OCI-LY7 (cell line): ENCODE measurements at regions not wholly inside any gene's neighbourhood (a gene's known extent, or its start where the extent isn't known, plus 50 kb on each side); places are given as distances from the start of the nearest gene placed in this dataset.
"Not testable (repeated sequence)": the region's sequence is repeated elsewhere in the genome, so short reads cannot be mapped to it uniquely, and the experiment has no call there.

Experiments
- BruUV-seq: library from RNA; stranded (reverse); fragments of 400-500 nt; replicated peaks from 2 replicates; lab custom pipeline; 2021; lab: Mats Ljungman, UMichigan
- CTCF ChIA-PET: fragments of 300-600 bp; sonication (Branson Sonifier 250); formaldehyde crosslinking; loops from one replicate; lab custom pipeline; 2022; ENCODE audit warnings: antibody characterized with exemption; ENCODE audit not compliant: unreplicated experiment; lab: Charles Lee
- POLR2A ChIA-PET: fragments of 300-600 bp; sonication (Branson Sonifier 250); formaldehyde crosslinking; loops from one replicate; lab custom pipeline; 2022; ENCODE audit warnings: antibody characterized with exemption; lab: Charles Lee
- DNase-seq: peaks from one replicate; pipeline ENCODE4 v3.0.0-alpha.2; 2015; ENCODE audit warnings: low spot score
- H2AFZ ChIP-seq: fragments of 200-600 bp; sonication (generic), shearing (Covaris generic); 2 replicates; pipeline ENCODE4 v1.6.1; 2014; ENCODE audit warnings: mild to moderate bottlenecking, antibody characterized with exemption, low read length, moderate library complexity
- H3K27ac ChIP-seq: fragments of 200-600 bp; sonication (generic); 2 replicates; pipeline ENCODE4 v1.5.1; 2014; ENCODE audit warnings: mixed run types, low read depth, mild to moderate bottlenecking, moderate library complexity, low read length, inconsistent platforms; ENCODE audit not compliant: poor library complexity, severe bottlenecking
- H3K36me3 ChIP-seq: fragments of 200-600 bp; sonication (generic); 2 replicates; pipeline ENCODE4 v1.6.1; 2014; ENCODE audit warnings: mild to moderate bottlenecking, antibody characterized with exemption, low read length, moderate library complexity, mixed read lengths; ENCODE audit not compliant: insufficient read depth
- H3K4me1 ChIP-seq: fragments of 200-600 bp; sonication (generic); 2 replicates; pipeline ENCODE4 v1.5.1; 2014; ENCODE audit warnings: mild to moderate bottlenecking, low read length; ENCODE audit not compliant: insufficient read depth, poor library complexity, severe bottlenecking
- H3K4me2 ChIP-seq: fragments of 200-600 bp; sonication (generic); 2 replicates; pipeline ENCODE4 v1.6.1; 2014; ENCODE audit warnings: mild to moderate bottlenecking, low read length
- H3K4me3 ChIP-seq: fragments of 200-600 bp; sonication (generic); 2 replicates; pipeline ENCODE4 v1.5.1; 2014; ENCODE audit warnings: mild to moderate bottlenecking, low read depth, low read length; ENCODE audit not compliant: poor library complexity, severe bottlenecking
- H3K79me2 ChIP-seq: fragments of 200-600 bp; sonication (generic); 2 replicates; pipeline ENCODE4 v1.6.1; 2016; ENCODE audit warnings: low read depth, mild to moderate bottlenecking, low read length, moderate library complexity, mixed read lengths; ENCODE audit not compliant: insufficient read depth
- H3K9me2 ChIP-seq: fragments of 200-600 bp; sonication (generic); 2 replicates; pipeline ENCODE4 v1.6.1; 2016; ENCODE audit warnings: mild to moderate bottlenecking, low read length, mixed read lengths; ENCODE audit not compliant: insufficient read depth
- H3K9me3 ChIP-seq: fragments of 200-600 bp; sonication (generic); 2 replicates; pipeline ENCODE4 v1.6.1; 2014; ENCODE audit warnings: mild to moderate bottlenecking, mixed run types, low read length, mixed read lengths
- H4K20me1 ChIP-seq: fragments of 200-600 bp; sonication (generic); 2 replicates; pipeline ENCODE4 v1.6.1; 2014; ENCODE audit warnings: mild to moderate bottlenecking, antibody characterized with exemption, low read length, moderate library complexity, mixed read lengths; ENCODE audit not compliant: insufficient read depth
- EZH2phosphoT487 ChIP-seq: fragments of 200-600 bp; sonication (generic); IDR thresholded peaks from 2 replicates; pipeline ENCODE4 v1.6.1; 2018; ENCODE audit warnings: low read depth, borderline replicate concordance, mild to moderate bottlenecking, mixed run types, antibody characterized with exemption, low read length, moderate library complexity, mixed read lengths
- intact Hi-C: fragments of 100-400 bp; cut with micrococcal nuclease; formaldehyde crosslinking; loops from one replicate; pipeline ENCODE4 v1.10.0; 2022; ENCODE audit not compliant: unreplicated experiment
- TF ChIP-seq, protein P1 (sequence below): fragments of 200-600 bp; sonication (generic); conservative IDR thresholded peaks from 2 replicates; pipeline ENCODE4 v1.5.1; 2014; ENCODE audit warnings: mild to moderate bottlenecking, antibody characterized with exemption, low read length, moderate library complexity, mixed read lengths

DNA sequence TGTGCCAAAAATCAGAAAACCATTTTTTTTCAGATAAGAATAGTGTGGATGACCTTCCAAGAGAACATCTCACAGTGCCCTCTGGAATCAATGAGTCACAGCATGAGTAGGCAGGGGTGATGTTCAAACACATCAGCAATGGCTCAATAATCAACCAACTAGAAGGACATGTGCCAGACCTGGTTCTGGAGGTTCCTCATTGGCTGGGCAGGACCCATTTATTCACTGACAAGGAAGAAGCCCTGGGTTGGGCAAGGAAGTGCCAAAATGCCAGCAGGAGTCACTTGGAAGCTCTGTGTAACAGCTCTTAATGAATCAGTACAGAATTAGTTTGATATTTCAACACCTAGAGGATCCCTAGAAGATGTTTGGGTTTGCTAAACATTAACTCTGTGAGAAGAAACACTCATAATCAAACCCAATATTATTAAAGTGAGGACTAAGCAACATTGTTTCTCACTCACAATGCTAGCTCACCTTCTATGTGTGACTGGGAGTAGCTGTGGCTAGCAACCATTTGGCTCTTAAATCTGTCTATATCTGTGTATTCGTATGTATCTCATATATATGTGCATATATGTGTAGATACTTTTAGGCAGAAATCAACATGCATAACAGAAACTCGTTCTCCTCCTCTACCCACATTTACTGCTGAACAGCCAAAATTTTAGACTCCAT, 72.3 kb upstream of the APBB1IP start:
- H3K9me3 ChIP-seq, result peaks cover 7% of the 10 kb centered on the region; the same call in 1 of the 2 replicates
- H4K20me1 ChIP-seq, result no peaks in the 10 kb centered on the region
- no peak overlapping the region for H2AFZ ChIP-seq
- CTCF ChIA-PET, result no interaction called here
- no peak overlapping the region for H3K27ac ChIP-seq
- POLR2A ChIA-PET, result interaction anchor here (1.0 kb wide), 3 partner anchors 9 to 128 kb away, joined by 3 to 5 read pairs (median 3); no protein-coding TSS in a partner anchor
- intact Hi-C loops, result no loop called here
- H3K4me1 ChIP-seq, result peaks cover 15% of the 10 kb centered on the region
- no peaks in the 10 kb centered on the region for H3K9me2 ChIP-seq
- no peak for DNase-seq
- H3K4me3 ChIP-seq, result no peak overlapping the region
- H3K79me2 ChIP-seq, result no peaks in the 10 kb centered on the region
- no TSS peak for BruUV-seq
- peaks cover 6% of the 10 kb centered on the region; the same call in 1 of the 2 replicates for H3K36me3 ChIP-seq
- H3K4me2 ChIP-seq, result no peak overlapping the region
- TF ChIP-seq, protein P1, sequence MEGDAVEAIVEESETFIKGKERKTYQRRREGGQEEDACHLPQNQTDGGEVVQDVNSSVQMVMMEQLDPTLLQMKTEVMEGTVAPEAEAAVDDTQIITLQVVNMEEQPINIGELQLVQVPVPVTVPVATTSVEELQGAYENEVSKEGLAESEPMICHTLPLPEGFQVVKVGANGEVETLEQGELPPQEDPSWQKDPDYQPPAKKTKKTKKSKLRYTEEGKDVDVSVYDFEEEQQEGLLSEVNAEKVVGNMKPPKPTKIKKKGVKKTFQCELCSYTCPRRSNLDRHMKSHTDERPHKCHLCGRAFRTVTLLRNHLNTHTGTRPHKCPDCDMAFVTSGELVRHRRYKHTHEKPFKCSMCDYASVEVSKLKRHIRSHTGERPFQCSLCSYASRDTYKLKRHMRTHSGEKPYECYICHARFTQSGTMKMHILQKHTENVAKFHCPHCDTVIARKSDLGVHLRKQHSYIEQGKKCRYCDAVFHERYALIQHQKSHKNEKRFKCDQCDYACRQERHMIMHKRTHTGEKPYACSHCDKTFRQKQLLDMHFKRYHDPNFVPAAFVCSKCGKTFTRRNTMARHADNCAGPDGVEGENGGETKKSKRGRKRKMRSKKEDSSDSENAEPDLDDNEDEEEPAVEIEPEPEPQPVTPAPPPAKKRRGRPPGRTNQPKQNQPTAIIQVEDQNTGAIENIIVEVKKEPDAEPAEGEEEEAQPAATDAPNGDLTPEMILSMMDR, result no peak
- TF ChIP-seq EZH2phosphoT487, result no peak

DNA sequence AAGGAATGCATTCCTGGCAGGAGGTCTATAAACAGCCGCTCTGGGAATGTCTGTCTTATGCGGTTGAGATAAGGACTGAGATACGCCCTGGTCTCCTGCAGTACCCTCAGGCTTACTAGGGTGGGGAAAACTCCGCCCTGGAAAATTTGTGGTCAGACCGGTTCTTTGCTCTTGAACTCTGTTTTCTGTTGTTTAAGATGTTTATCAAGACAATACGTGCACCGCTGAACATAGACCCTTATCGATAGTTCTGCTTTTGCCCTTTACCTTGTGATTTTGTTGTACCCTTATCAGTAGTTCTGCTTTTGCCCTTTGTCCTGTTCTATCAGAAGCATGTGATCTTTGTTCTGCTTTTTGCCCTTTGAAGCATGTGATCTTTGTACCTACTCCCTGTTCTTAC, 71.1 kb upstream of the APBB1IP start:
- H3K4me2 ChIP-seq, DNase-seq, H2AFZ ChIP-seq, BruUV-seq, H3K79me2 ChIP-seq, H3K27ac ChIP-seq, H3K9me2 ChIP-seq, POLR2A ChIA-PET, H3K4me3 ChIP-seq, CTCF ChIA-PET, intact Hi-C loops, H3K36me3 ChIP-seq, H4K20me1 ChIP-seq: not testable (repeated sequence)
- Histone ChIP-seq H3K9me3 (peaks cover 11% of the 10 kb centered on the region; the same call in 1 of the 2 replicates), H3K4me1 (peaks cover 12% of the 10 kb centered on the region)

DNA sequence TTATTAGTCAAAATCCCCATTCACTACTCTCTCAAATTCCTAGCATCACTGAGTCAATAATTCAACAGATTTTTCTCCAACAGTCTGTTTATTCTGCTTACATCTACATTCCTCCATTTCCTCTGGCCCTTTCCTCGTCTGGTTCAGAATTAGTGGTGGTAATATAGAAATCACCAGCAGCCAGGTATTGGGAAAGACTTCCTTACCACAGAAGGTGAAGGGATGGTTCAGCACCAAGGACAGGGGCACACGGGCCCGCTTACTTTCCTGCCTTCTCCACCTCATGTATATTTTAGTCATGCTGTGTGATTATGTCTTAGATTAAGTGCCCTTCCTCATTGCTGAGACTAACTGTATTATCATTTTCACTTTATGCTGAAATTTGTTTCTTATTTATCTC, 70.4 kb upstream of the APBB1IP start:
- POLR2A ChIA-PET, result interaction anchor here (0.7 kb wide), 1 partner anchor 62 kb away, joined by 4 read pairs; no protein-coding TSS in a partner anchor
- Histone ChIP-seq H3K4me2 (no peak overlapping the region), H2AFZ (no peak overlapping the region), H3K79me2 (no peaks in the 10 kb centered on the region), H4K20me1 (no peaks in the 10 kb centered on the region), H3K4me1 (peaks cover 19% of the 10 kb centered on the region), H3K9me3 (peaks cover 11% of the 10 kb centered on the region; the same call in 1 of the 2 replicates), H3K36me3 (peaks cover 9% of the 10 kb centered on the region; the same call in 1 of the 2 replicates), H3K9me2 (no peaks in the 10 kb centered on the region), H3K27ac (no peak overlapping the region), H3K4me3 (no peak overlapping the region)
- intact Hi-C loops, result no loop called here
- no TSS peak for BruUV-seq
- peak; percentile 63 for DNase-seq
- CTCF ChIA-PET, result no interaction called here
- TF ChIP-seq, protein P1, result no peak
- TF ChIP-seq EZH2phosphoT487, result no peak
